GM20000 (cell line): ENCODE measurements at regions not wholly inside any gene's neighbourhood (a gene's known extent, or its start where the extent isn't known, plus 50 kb on each side); places are given as distances from the start of the nearest gene placed in this dataset.

Experiments
- DNase-seq: peaks from one replicate; pipeline ENCODE4 v3.0.0; 2012; ENCODE audit warnings: low spot score
- TF ChIP-seq, protein P1 (sequence below): IDR thresholded peaks from 2 replicates; pipeline ENCODE4 v1.5.1; 2012; ENCODE audit warnings: mild to moderate bottlenecking, control low read depth; ENCODE audit errors: extremely low read depth, missing control alignments

DNA sequence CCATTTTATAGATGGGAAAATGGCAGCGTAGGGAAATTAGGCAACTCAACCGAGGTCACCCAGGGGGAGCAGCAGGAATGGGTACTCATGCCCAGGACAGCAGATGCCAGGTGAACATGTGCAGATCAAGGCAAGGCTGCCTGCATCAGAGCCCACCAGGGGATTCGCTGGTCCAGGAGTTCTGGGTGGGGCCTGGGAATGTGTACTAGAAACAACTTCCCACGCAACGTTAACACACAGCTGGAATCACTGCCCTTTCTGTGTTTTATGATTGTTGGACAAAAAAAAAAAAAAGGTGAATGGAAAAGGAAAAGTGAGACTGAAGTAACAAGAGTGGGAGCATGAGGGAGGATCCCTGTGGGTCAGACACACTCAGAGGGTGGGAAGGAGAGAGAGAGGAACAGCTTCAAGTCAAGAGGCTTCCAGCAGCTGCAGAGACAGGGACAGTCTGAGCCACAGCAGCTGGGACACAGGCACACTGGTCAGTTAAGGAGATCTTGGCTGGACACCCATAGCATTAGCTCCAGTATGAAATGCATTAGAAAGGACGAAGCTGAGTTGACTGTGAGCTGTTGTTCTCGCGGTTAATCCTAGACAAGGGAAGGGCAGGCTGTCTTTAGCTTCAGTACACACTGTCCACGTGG lies 187.9 kb upstream of the INHBA start:
- no peak for DNase-seq
- TF ChIP-seq, protein P1, sequence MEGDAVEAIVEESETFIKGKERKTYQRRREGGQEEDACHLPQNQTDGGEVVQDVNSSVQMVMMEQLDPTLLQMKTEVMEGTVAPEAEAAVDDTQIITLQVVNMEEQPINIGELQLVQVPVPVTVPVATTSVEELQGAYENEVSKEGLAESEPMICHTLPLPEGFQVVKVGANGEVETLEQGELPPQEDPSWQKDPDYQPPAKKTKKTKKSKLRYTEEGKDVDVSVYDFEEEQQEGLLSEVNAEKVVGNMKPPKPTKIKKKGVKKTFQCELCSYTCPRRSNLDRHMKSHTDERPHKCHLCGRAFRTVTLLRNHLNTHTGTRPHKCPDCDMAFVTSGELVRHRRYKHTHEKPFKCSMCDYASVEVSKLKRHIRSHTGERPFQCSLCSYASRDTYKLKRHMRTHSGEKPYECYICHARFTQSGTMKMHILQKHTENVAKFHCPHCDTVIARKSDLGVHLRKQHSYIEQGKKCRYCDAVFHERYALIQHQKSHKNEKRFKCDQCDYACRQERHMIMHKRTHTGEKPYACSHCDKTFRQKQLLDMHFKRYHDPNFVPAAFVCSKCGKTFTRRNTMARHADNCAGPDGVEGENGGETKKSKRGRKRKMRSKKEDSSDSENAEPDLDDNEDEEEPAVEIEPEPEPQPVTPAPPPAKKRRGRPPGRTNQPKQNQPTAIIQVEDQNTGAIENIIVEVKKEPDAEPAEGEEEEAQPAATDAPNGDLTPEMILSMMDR = no peak

DNA sequence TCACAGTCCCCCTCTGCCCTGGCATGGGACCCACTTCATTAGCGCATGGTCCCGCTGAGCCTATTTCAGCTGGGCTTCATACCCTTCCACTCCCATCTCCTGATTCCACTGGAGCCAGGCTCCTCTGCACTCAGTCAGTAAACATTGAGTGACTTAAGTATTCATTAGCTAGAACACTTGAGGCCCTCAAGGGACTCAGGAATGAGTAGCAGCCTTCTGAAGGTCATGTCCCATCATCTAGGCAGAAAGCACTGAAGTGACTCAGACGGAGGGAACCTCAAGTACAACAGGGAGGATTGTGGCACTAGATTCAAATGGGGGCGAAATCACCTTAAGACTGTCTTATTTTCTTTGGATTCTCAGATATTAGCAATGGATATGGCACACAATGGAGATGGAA lies 186.6 kb upstream of the INHBA start:
- TF ChIP-seq, protein P1 = no peak
- no peak for DNase-seq

DNA sequence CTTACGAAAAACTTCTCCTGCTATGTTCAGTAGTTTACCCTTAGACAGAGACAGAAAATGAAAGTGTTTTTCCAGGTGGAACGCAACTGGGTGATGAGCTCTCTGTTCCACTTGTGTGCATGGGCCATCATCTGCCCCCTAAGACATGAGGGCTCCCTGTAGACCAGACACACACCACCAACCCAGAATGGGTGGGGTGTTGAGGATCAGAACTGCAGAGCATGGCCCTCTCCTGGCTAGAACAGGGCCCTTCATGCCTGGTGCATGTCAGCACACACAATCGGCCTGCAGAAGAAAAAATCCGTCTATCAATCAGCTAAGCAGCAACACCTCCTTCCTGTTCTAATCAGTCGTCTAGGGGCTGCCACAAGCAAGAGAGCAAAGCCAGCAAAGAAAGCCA lies 186.2 kb upstream of the INHBA start:
- TF ChIP-seq, protein P1 = peak; percentile 3
- peak; percentile 8 for DNase-seq

DNA sequence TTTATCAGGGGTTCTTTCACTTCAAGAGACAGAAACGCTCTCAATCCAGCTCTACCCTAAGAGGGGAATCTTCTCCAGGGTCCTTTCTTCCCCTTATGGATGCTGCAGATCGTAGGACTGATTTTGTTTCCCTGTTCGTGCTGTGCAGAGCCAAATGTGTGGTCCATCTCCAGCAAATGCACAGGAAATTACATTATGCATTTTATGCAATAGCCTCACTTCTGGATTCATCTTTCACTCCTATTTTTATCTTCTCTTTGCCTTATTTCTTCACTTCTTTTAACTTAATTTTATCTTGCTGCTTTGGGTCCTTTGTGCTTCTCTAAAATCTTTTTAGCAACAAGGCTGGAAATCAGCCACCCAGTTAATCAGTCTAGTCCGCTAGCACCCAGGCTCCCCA lies 184.5 kb upstream of the INHBA start:
- TF ChIP-seq, protein P1 = no peak
- no peak for DNase-seq

DNA sequence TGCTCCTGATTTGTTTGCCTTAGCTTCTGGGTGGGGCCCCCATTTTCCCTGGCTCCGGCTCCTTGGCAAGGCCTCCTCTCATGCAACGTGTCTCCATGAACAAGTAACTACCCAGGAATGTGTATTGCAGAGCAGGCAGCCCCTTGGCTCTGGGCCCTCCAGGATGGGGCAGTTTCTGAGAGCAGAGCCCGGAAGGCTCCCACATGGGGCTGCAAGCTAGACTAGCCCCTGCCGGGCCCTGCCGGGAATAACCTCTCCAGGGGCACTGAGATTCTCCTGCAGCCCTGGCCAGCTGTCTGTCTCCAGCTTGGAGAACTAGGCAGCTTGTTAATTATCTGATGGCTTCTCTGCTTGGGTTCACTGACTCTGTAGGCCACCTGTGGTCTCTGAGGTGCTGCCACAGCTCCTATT lies 184.0 kb upstream of the INHBA start:
- DNase-seq = no peak
- TF ChIP-seq, protein P1 = no peak

DNA sequence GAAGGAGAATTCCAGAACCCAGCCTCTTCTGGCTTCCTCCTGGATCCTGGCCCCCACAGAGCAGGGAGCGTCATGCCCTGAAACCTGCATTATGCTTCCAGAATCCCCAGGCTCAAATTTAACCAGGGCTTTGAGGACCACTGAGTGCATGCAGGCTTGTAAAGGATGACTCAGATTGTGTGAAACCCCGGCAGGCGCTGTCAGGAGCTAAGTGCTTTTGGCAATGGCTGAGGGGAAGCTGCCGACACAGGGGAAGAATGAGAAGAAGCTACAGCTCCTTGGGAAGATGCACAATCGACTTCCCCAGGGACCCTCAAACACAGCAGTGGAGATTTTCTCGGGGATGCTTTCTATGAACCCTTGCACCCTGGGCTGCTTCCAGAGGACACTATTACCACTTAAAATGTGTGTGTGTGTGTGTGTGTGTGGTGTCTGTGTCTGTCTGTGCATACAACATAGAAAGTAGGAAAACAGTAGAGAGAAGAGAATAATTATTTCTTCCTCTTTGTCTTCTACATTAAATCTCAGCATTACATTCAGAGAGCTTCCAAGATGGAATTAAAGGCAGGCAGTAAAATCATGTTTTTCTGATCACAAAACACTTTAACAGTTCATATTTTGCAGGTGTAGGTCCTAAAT lies 183.5 kb upstream of the INHBA start:
- no peak for DNase-seq
- TF ChIP-seq, protein P1 = no peak

DNA sequence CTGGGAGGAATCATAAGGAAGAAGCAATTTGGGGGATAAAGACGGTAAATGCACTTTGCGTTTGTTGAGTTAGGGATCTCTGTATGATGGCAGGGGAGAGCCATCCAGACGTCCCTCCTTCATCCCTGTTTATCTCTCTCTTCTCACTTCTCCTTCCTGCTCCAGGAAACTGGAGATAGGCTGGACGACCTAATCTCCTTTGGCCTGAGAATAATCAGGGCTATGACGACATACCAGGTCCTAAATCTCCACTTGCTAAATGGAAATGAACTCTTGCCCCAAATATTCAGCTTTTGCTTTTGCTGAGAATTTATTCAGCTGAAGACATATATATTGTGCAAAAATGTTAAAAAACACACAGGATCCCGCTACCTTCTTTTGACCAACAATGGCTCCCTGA lies 182.9 kb upstream of the INHBA start:
- DNase-seq = no peak
- TF ChIP-seq, protein P1 = no peak
